B cell (primary cell): ENCODE measurements at regions not wholly inside any gene's neighbourhood (a gene's known extent, or its start where the extent isn't known, plus 50 kb on each side); places are given as distances from the start of the nearest gene placed in this dataset.

ENCODE experiments used
- ATAC-seq: fragments of 200-7000 bp; cut with Tn5 transposase; one replicate; pipeline ENCODE4 v1.10.0; 2021; ENCODE audit warnings: low read depth, mild to moderate bottlenecking, moderate number of reproducible peaks, moderate library complexity
- CTCF ChIA-PET: fragments of 350-600 bp; sonication (Branson Sonifier 250); formaldehyde crosslinking; loops from one replicate; lab custom pipeline; 2021; ENCODE audit warnings: antibody characterized with exemption, inconsistent platforms; lab: Charles Lee
- POLR2A ChIA-PET: fragments of 350-600 bp; sonication (Branson Sonifier 250); formaldehyde crosslinking; loops from one replicate; lab custom pipeline; 2021; ENCODE audit warnings: antibody characterized with exemption; lab: Charles Lee
- DNase-seq: peaks from one replicate; pipeline ENCODE4 v3.0.0; 2013
- H2AFZ ChIP-seq: 2 replicates; pipeline ENCODE4 v1.6.1; 2012; ENCODE audit warnings: mild to moderate bottlenecking, low read depth, low read length; ENCODE audit not compliant: insufficient read depth, poor library complexity, severe bottlenecking
- H3K27ac ChIP-seq, 2 donors: 1 replicate in 1 of 2; 2 replicates in 1 of 2; pipeline ENCODE4 v1.5.1; 2012 to 2013; ENCODE audit warnings: low read length in 2 of 2, mild to moderate bottlenecking in 2 of 2, moderate library complexity in 1 of 2
- H3K27me3 ChIP-seq, 4 experiments: fragments of 200-600 bp in 1 of 4; sonication (generic) in 1 of 4; replicated peaks in 1 of 4; 1 replicate in 2 of 4; 2 replicates in 2 of 4; pipeline versions ENCODE4 v1.6.1 to v1.7.0; 2013 to 2016; ENCODE audit warnings: low read length in 3 of 4, mild to moderate bottlenecking in 2 of 4, mixed read lengths in 1 of 4, moderate library complexity in 1 of 4; ENCODE audit not compliant: insufficient read depth in 4 of 4, control insufficient read depth in 3 of 4; ENCODE audit errors: control extremely low read depth in 1 of 4
- H3K36me3 ChIP-seq, 2 experiments: replicated peaks in 1 of 2; 1 replicate in 1 of 2; 2 replicates in 1 of 2; pipeline versions ENCODE4 v1.6.1 to v1.7.1; 2013; ENCODE audit warnings: low read length in 1 of 2; ENCODE audit not compliant: insufficient read depth in 2 of 2, control insufficient read depth in 1 of 2; ENCODE audit errors: control extremely low read depth in 1 of 2, extremely low read depth in 1 of 2
- H3K4me1 ChIP-seq, 2 donors: fragments of 200-600 bp in 1 of 2; sonication (generic) in 1 of 2; 1 replicate in 1 of 2; 2 replicates in 1 of 2; pipeline versions ENCODE4 v1.5.1 to v1.6.1; 2013 to 2017; ENCODE audit warnings: low read length in 2 of 2; ENCODE audit not compliant: control insufficient read depth in 2 of 2, insufficient read depth in 2 of 2
- H3K4me2 ChIP-seq: replicated peaks from 2 replicates; pipeline ENCODE3; 2012; ENCODE audit warnings: mild to moderate bottlenecking, low read depth, low read length; ENCODE audit not compliant: poor library complexity, severe bottlenecking
- H3K4me3 ChIP-seq, 5 experiments: fragments of 200-600 bp in 1 of 5; sonication (generic) in 1 of 5; 1 replicate in 3 of 5; 2 replicates in 2 of 5; pipeline versions ENCODE4 v1.5.1 to v1.7.0; 2011 to 2016; ENCODE audit warnings: low read length in 4 of 5, mild to moderate bottlenecking in 4 of 5, low read depth in 2 of 5, control low read depth in 1 of 5, moderate library complexity in 1 of 5; ENCODE audit not compliant: insufficient read depth in 1 of 5; ENCODE audit errors: control extremely low read depth in 1 of 5, extremely low read depth in 1 of 5
- H3K79me2 ChIP-seq: fragments of 200-600 bp; sonication (generic); one replicate; pipeline ENCODE4 v1.6.0; 2016; ENCODE audit warnings: low read length; ENCODE audit not compliant: control insufficient read depth, insufficient read depth
- H3K9ac ChIP-seq: fragments of 200-600 bp; sonication (generic); 2 replicates; pipeline ENCODE4 v1.6.1; 2017; ENCODE audit warnings: mild to moderate bottlenecking, low read length, moderate library complexity
- H3K9me3 ChIP-seq, 3 donors: one replicate each; pipeline versions ENCODE4 v1.6.1 to v1.7.1; 2013; ENCODE audit warnings: low read length in 2 of 3; ENCODE audit not compliant: control insufficient read depth in 2 of 3, insufficient read depth in 1 of 3; ENCODE audit errors: control extremely low read depth in 1 of 3
- H4K20me1 ChIP-seq: 2 replicates; pipeline ENCODE4 v1.6.0; 2012; ENCODE audit warnings: mild to moderate bottlenecking, low read length; ENCODE audit not compliant: insufficient read depth, control insufficient read depth, poor library complexity, severe bottlenecking
- H3K27ac Mint-ChIP-seq: one replicate; pipeline ENCODE4 v1.8.0; 2021; ENCODE audit warnings: mixed read lengths
- H3K27me3 Mint-ChIP-seq: one replicate; pipeline ENCODE4 v1.8.0; 2021; ENCODE audit warnings: mixed read lengths
- H3K4me1 Mint-ChIP-seq: one replicate; pipeline ENCODE4 v1.8.0; 2021; ENCODE audit warnings: mixed read lengths
- H3K4me3 Mint-ChIP-seq: one replicate; pipeline ENCODE4 v1.8.0; 2021; ENCODE audit warnings: mixed read lengths
- H3K9me3 Mint-ChIP-seq: one replicate; pipeline ENCODE4 v1.8.0; 2022; ENCODE audit warnings: mixed read lengths; ENCODE audit not compliant: insufficient read depth
- CTCF ChIP-seq: fragments of 200-600 bp; IDR thresholded peaks from one replicate; pipeline ENCODE4 v1.8.0; 2022; ENCODE audit warnings: antibody characterized with exemption, mild to moderate bottlenecking
- EZH2 ChIP-seq: IDR thresholded peaks from 2 replicates; pipeline ENCODE4 v1.6.1; 2012; ENCODE audit warnings: borderline replicate concordance, low read depth, mild to moderate bottlenecking, moderate library complexity, low read length; ENCODE audit not compliant: insufficient read depth, poor library complexity, severe bottlenecking
- WGBS: methylation state at CpG from one replicate; pipeline ENCODE4 v1.1.5; 2013; ENCODE audit warnings: missing lambda C conversion rate; ENCODE audit not compliant: insufficient coverage; 5-methylcytosine and 5-hydroxymethylcytosine counted together
- intact Hi-C: fragments of 100-400 bp; cut with micrococcal nuclease; formaldehyde crosslinking; loops from one replicate; pipeline ENCODE4 v1.10.0; 2022

DNA sequence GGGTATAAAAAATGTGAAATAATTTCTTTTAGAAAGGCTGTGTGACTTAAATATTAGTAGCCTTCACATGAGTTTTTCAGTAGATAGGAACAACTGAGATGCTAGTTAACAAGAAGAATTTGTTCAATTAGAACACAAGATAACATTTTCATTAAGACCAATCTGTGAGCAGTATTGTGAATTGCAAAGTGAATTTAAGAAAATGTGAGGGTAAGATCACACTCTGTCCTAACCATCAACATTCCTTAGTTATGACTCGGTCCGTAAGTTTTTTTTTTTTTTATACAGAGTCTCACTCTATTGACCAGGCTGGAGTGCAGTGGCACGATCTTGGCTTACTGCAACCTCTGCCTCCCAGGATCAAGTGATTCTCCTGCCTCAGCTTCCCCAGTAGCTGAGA is 180.2 kb upstream of the EGFLAM start:
- Histone ChIP-seq H3K9me3 (no peaks in the 10 kb centered on the region), H3K4me2 (no peak overlapping the region), H3K9ac (no peak overlapping the region), H2AFZ (no peak overlapping the region), H3K27ac (no peak overlapping the region), H3K27me3 (no peaks in the 10 kb centered on the region), H3K4me3 (no peak overlapping the region), H3K79me2 (no peaks in the 10 kb centered on the region), H4K20me1 (no peaks in the 10 kb centered on the region), H3K4me1 (no peaks in the 10 kb centered on the region), H3K36me3 (no peaks in the 10 kb centered on the region)
- DNase-seq, result no peak
- ChIA-PET CTCF (no interaction called here), POLR2A (no interaction called here)
- no peak for ATAC-seq
- no peak overlapping the region for H3K27ac Mint-ChIP-seq
- no peak overlapping the region for H3K4me3 Mint-ChIP-seq
- H3K27me3 Mint-ChIP-seq, result no peaks in the 10 kb centered on the region
- no peaks in the 10 kb centered on the region for H3K4me1 Mint-ChIP-seq
- 80% methylated on average over 3 of the region's 3 CpGs for WGBS
- intact Hi-C loops, result no loop called here
- peaks cover 4% of the 10 kb centered on the region for H3K9me3 Mint-ChIP-seq
- TF ChIP-seq EZH2 (no peak), CTCF (no peak)

GRCh38 chr5:38077652-38078051 is 180.7 kb upstream of the EGFLAM start:
- Mint-ChIP-seq H3K4me1 (no peaks in the 10 kb centered on the region), H3K27ac (no peak overlapping the region), H3K27me3 (no peaks in the 10 kb centered on the region), H3K9me3 (peaks cover 2% of the 10 kb centered on the region), H3K4me3 (no peak overlapping the region)
- no peak overlapping the region for H2AFZ ChIP-seq
- POLR2A ChIA-PET, result no interaction called here
- intact Hi-C loops, result no loop called here
- no peaks in the 10 kb centered on the region for H3K36me3 ChIP-seq
- no peak for DNase-seq
- H3K4me2 ChIP-seq, result no peak overlapping the region
- TF ChIP-seq EZH2 (no peak), CTCF (no peak)
- no peak overlapping the region for H3K27ac ChIP-seq
- CTCF ChIA-PET, result no interaction called here
- WGBS, result 80% methylated on average over 1 of the region's 1 CpG
- no peaks in the 10 kb centered on the region for H3K9me3 ChIP-seq
- H4K20me1 ChIP-seq, result no peaks in the 10 kb centered on the region
- no peaks in the 10 kb centered on the region for H3K79me2 ChIP-seq
- H3K4me1 ChIP-seq, result no peaks in the 10 kb centered on the region
- no peak overlapping the region for H3K9ac ChIP-seq
- H3K4me3 ChIP-seq, result no peak overlapping the region
- no peaks in the 10 kb centered on the region for H3K27me3 ChIP-seq
- no peak for ATAC-seq
